Hepatocyte (in vitro differentiated cells): ENCODE measurements at regions not wholly inside any gene's neighbourhood (a gene's known extent, or its start where the extent isn't known, plus 50 kb on each side); places are given as distances from the start of the nearest gene placed in this dataset.

Experiments
- DNase-seq: peaks from one replicate; pipeline ENCODE4 v3.0.0-alpha.2; 2016; ENCODE audit warnings: low spot score
- H2AFZ ChIP-seq: fragments of 200-600 bp; sonication (generic); 2 replicates; pipeline ENCODE4 v1.6.0; 2016; ENCODE audit warnings: antibody characterized with exemption, mild to moderate bottlenecking
- H3K27ac ChIP-seq: fragments of 200-600 bp; sonication (generic); 2 replicates; pipeline ENCODE4 v1.5.1; 2016; ENCODE audit warnings: mild to moderate bottlenecking
- H3K27me3 ChIP-seq: fragments of 200-600 bp; sonication (generic); 2 replicates; pipeline ENCODE4 v1.6.1; 2016
- H3K36me3 ChIP-seq: fragments of 200-600 bp; sonication (generic); replicated peaks from 2 replicates; pipeline ENCODE4 v1.5.1; 2016; ENCODE audit warnings: low read depth; ENCODE audit not compliant: insufficient read depth
- H3K4me1 ChIP-seq: fragments of 200-600 bp; sonication (generic); 2 replicates; pipeline ENCODE4 v1.5.1; 2016; ENCODE audit warnings: mild to moderate bottlenecking, moderate library complexity; ENCODE audit not compliant: insufficient read depth
- H3K4me2 ChIP-seq: fragments of 200-600 bp; sonication (generic); 2 replicates; pipeline ENCODE4 v1.6.0; 2016
- H3K4me3 ChIP-seq: fragments of 200-600 bp; sonication (generic); 2 replicates; pipeline ENCODE4 v1.5.1; 2016; ENCODE audit warnings: mild to moderate bottlenecking
- H3K79me2 ChIP-seq: fragments of 200-600 bp; sonication (generic); 2 replicates; pipeline ENCODE4 v1.6.0; 2017; ENCODE audit warnings: mild to moderate bottlenecking
- H3K9me2 ChIP-seq: fragments of 200-600 bp; sonication (generic); replicated peaks from 2 replicates; pipeline ENCODE4 v1.6.0; 2017; ENCODE audit warnings: mild to moderate bottlenecking; ENCODE audit not compliant: insufficient read depth
- H3K9me3 ChIP-seq: fragments of 200-600 bp; sonication (generic); 2 replicates; pipeline ENCODE4 v1.5.1; 2016; ENCODE audit warnings: low read depth, mild to moderate bottlenecking
- H4K20me1 ChIP-seq: fragments of 200-600 bp; sonication (generic); 2 replicates; pipeline ENCODE4 v1.6.0; 2016; ENCODE audit warnings: mild to moderate bottlenecking; ENCODE audit not compliant: insufficient read depth, poor library complexity, severe bottlenecking
- EZH2 ChIP-seq: fragments of 200-600 bp; sonication (generic); IDR thresholded peaks from 2 replicates; pipeline ENCODE4 v1.6.1; 2016; ENCODE audit warnings: antibody characterized with exemption, mild to moderate bottlenecking, borderline replicate concordance
- EZH2phosphoT487 ChIP-seq: fragments of 200-600 bp; sonication (generic); IDR thresholded peaks from one replicate; pipeline ENCODE4 v1.6.1; 2018; ENCODE audit warnings: antibody characterized with exemption, mild to moderate bottlenecking, low read depth, moderate library complexity; ENCODE audit not compliant: unreplicated experiment, severe bottlenecking
- WGBS: methylation state at CpG from one replicate; pipeline ENCODE4 v1.1.6; 2016; ENCODE audit warnings: low lambda C conversion rate; ENCODE audit errors: missing lambda C conversion rate; 5-methylcytosine and 5-hydroxymethylcytosine counted together
- TF ChIP-seq, protein P1 (sequence below): fragments of 200-600 bp; sonication (generic); IDR thresholded peaks from 2 replicates; pipeline ENCODE4 v1.5.1; 2016; ENCODE audit warnings: antibody characterized with exemption, mild to moderate bottlenecking; ENCODE audit not compliant: poor library complexity

DNA sequence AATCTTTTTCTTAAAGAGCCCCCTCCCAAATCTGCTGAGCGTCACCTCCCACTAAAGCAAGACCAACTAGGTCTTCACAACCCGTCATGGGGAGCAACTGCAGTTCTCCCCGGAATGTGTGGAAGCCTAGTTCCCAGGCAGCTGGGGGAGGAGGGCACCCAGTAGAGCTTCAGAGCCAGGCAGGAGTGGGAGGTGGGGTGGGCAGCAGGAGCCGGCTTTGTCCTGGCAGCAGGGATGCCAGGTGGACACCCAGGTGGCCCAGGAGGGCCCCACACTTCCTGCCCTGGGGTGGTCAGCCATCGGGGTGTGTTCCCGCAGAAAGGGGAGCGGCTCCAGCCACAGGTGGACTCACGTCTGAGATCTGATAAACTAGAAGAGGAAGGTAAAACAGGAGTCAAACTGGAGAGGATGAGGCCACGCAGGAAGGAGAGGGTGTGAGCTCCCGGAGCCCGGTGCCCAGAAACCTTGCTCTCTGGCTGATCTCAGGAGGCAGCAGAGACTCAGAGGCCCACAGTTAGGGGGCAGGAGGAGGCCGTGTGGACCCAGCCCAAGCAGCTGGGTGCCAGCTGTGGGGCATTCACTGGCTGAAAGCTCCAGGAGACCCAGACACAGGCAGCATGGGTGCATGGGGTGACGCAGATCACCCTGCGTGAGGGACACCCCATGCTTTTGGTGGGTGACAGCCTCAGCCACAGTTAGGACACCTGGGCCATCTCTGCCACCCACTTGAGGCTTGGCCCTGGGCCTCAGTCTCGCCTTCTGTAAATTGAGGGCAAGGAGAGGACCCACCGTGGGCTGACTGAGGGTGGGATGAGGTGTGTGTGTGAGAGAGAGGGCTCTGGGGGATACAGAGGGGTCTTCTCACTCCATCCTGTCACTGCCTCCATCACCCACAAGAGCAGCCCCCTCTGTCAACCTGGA lies 260.8 kb upstream of the TNRC6C start:
- Histone ChIP-seq H3K4me3 (no peak overlapping the region), H3K79me2 (no peaks in the 10 kb centered on the region), H3K27ac (no peak overlapping the region), H3K9me3 (no peaks in the 10 kb centered on the region), H3K27me3 (peaks cover 57% of the 10 kb centered on the region), H3K4me2 (no peak overlapping the region), H4K20me1 (no peaks in the 10 kb centered on the region), H2AFZ (no peak overlapping the region), H3K4me1 (peaks cover 8% of the 10 kb centered on the region), H3K36me3 (no peaks in the 10 kb centered on the region), H3K9me2 (no peaks in the 10 kb centered on the region)
- WGBS: 86% methylated on average over 16 of the region's 16 CpGs
- DNase-seq: no peak
- TF ChIP-seq, protein P1, sequence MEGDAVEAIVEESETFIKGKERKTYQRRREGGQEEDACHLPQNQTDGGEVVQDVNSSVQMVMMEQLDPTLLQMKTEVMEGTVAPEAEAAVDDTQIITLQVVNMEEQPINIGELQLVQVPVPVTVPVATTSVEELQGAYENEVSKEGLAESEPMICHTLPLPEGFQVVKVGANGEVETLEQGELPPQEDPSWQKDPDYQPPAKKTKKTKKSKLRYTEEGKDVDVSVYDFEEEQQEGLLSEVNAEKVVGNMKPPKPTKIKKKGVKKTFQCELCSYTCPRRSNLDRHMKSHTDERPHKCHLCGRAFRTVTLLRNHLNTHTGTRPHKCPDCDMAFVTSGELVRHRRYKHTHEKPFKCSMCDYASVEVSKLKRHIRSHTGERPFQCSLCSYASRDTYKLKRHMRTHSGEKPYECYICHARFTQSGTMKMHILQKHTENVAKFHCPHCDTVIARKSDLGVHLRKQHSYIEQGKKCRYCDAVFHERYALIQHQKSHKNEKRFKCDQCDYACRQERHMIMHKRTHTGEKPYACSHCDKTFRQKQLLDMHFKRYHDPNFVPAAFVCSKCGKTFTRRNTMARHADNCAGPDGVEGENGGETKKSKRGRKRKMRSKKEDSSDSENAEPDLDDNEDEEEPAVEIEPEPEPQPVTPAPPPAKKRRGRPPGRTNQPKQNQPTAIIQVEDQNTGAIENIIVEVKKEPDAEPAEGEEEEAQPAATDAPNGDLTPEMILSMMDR: no peak
- TF ChIP-seq EZH2phosphoT487 (no peak), EZH2 (no peak)

GRCh38 chr17:77698903-77699623 lies 259.4 kb upstream of the TNRC6C start:
- TF ChIP-seq EZH2: no peak
- TF ChIP-seq, protein P1: no peak
- TF ChIP-seq EZH2phosphoT487: no peak
- H2AFZ ChIP-seq: no peak overlapping the region
- 86% methylated on average over 21 of the region's 21 CpGs for WGBS

GRCh38 chr17:77700165-77700881 lies 258.2 kb upstream of the TNRC6C start:
- Histone ChIP-seq H2AFZ (no peak overlapping the region), H4K20me1 (no peaks in the 10 kb centered on the region), H3K36me3 (no peaks in the 10 kb centered on the region), H3K27ac (no peak overlapping the region), H3K79me2 (no peaks in the 10 kb centered on the region), H3K4me2 (no peak overlapping the region), H3K9me3 (no peaks in the 10 kb centered on the region), H3K27me3 (peaks cover 36% of the 10 kb centered on the region), H3K4me3 (no peak overlapping the region), H3K9me2 (no peaks in the 10 kb centered on the region), H3K4me1 (peaks cover 8% of the 10 kb centered on the region)
- no peak for TF ChIP-seq EZH2phosphoT487
- TF ChIP-seq, protein P1: no peak
- TF ChIP-seq EZH2: no peak
- DNase-seq: no peak
- 70% methylated on average over 13 of the region's 13 CpGs for WGBS

More at GRCh38 chr17:77698903-77699623, 259.4 kb upstream of the TNRC6C start:
- Histone ChIP-seq H3K9me3 (no peaks in the 10 kb centered on the region), H3K36me3 (no peaks in the 10 kb centered on the region), H3K9me2 (no peaks in the 10 kb centered on the region), H3K27ac (no peak overlapping the region), H3K4me1 (peaks cover 8% of the 10 kb centered on the region), H3K27me3 (peaks cover 48% of the 10 kb centered on the region), H4K20me1 (no peaks in the 10 kb centered on the region), H3K4me2 (no peak overlapping the region), H3K4me3 (no peak overlapping the region), H3K79me2 (no peaks in the 10 kb centered on the region)
- DNase-seq: no peak
